NCI-H1436 treated with DMSO at 0.1 percent for 48 hours (cell line): ENCODE measurements at regions not wholly inside any gene's neighbourhood (a gene's known extent, or its start where the extent isn't known, plus 50 kb on each side); places are given as distances from the start of the nearest gene placed in this dataset.

Experiments
- DNase-seq: peaks from one replicate; lab custom pipeline; 2025; lab: John Stamatoyannopoulos, UW

GRCh38 chr9:79329861-79330260 lies 241.9 kb upstream of the TLE4 start:
- no peak for DNase-seq

DNA sequence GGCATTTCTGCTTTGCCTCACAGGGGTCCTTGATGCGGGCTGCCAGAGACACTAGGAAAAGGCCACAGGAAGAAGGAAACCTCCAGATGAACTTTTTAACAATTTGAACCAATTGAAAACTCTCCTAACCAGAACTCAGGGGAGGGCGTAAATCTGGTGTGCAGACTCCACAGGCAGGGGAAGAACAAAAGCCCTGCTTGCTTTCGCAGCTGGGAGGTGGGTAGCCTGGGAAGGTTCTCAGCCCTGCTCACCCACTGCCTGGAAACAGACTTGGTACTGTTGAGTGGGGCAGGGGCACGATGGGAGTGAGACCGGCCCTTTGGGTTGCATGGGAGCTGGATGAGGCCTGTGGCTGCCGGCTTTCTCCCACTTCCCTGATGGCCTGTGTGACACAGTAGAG lies 237.8 kb upstream of the TLE4 start:
- no peak for DNase-seq

GRCh38 chr9:79334711-79335110 lies 237.1 kb upstream of the TLE4 start:
- DNase-seq = no peak

- no peak for DNase-seq
Measured at GRCh38 chr9:79335987-79336386, 235.8 kb upstream of the TLE4 start.

GRCh38 chr9:79341561-79341960 lies 230.2 kb upstream of the TLE4 start:
- no peak for DNase-seq

- no peak for DNase-seq
Measured at GRCh38 chr9:79346350-79347020, 225.3 kb upstream of the TLE4 start.

DNA sequence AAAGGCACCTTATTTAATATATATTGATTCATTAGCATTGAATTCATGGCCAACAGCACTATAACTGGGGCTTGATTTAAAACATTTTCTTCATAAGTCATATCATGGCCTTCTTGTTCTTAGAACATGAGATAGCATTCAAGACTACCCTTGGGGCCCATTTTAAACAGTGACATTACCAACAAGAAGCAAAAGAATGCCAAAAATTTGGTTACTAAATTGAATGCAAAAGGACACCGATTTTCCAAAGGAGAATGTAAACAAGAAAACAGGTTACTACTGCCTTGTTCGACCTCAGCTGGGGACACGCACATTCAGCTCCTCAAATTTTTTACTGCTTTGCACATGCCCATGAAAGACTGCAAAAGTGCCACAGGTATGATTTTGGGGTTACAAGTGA lies 219.4 kb upstream of the TLE4 start:
- DNase-seq = no peak

DNA sequence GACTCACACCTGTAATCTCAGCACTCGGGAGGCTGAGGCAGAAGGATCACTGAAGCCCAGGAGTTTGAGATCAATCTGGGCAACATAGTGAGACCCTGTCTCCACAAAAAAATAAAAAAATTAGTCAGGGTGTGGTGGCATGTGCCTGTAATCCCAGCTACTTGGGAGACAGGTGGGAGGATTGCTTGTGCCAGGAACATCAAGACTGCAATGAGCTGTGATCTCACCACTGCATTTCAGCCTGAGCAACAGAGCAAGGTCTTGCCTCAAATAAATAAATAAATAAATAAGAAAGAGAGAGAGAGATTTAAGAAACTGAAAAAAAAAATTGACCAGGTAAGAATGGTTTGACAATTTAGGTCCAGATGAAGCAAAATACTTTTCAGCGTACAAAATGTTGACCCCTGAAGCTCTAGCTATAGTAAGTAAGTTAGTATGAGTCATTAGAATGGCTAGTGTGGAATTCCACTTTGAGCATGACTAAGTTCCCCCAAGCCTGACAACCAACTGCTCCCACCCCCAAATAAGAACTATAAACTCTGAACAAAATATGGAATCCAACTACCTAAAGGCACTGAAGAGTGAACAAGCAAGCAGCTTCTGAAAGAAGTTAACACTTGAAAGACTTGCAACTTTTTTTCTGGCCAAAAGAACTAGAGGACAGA lies 217.8 kb upstream of the TLE4 start:
- no peak for DNase-seq

DNA sequence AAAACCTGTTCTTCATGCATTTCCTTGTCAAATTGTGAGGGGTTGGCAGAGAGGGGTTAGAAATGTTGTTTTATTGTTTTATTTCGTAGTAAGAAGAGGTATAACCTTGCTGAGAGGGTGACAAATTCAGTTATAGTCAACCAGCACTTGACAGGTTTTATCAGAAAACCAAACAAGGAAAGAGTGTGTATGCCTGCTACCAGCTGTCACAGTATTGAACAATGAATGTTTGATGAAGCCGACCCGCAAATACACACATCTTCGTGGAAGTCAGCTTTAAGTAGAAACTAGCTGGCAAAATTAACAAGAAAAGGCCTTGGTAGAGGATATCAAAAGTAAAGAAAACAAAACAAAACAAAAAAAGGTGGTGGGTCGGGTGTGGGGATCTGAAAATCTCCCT lies 214.6 kb upstream of the TLE4 start:
- no peak for DNase-seq

GRCh38 chr9:79357616-79358015 lies 214.1 kb upstream of the TLE4 start:
- no peak for DNase-seq

DNA sequence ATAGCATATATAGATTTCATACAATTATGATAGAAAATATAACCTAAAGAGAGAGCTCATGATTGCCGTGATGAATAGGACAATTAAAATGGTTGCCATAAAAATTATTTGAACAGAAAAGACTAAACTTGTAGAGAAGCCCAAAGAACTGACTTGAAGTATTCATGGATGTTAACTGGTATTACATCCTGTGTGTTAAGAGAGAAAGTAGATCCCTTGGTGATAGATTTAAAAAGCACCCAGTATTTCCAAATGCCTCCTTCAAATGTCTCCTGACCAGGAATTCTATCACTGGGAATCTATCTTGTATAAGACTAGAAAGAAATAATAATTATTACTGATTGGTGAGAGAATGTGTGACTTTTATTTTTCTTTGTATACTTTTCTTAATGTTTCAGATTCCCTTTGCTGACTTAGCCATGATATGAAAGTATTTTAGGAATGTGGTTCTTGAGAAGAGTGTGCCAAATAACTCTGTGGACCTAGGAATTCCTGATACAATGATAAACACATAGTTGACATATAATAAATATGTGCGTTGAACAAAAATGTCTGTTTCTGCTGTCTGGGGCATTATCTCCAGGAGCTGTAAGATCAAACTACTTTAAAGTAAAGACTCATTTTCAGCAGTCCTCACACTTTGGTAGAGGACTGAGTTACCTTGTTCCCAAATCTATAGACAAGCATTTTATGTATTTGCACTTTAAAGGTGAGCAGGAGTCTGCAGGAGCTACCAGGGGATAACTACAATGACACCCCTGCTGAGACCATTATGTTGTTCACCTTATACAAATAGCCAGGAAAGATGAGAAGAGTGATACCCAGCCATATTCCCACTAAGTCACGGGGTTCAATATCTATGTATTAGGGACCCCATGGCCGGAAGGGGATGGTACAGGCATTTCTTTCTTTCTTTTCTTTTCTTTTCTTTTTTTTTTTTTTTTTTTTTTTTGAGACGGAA lies 211.1 kb upstream of the TLE4 start:
- no peak for DNase-seq

- no peak for DNase-seq
Measured at GRCh38 chr9:79362100-79363081, 209.4 kb upstream of the TLE4 start.

- no peak for DNase-seq
Measured at GRCh38 chr9:79369676-79370075, 202.1 kb upstream of the TLE4 start.

GRCh38 chr9:79371301-79371700 lies 200.5 kb upstream of the TLE4 start:
- no peak for DNase-seq

DNA sequence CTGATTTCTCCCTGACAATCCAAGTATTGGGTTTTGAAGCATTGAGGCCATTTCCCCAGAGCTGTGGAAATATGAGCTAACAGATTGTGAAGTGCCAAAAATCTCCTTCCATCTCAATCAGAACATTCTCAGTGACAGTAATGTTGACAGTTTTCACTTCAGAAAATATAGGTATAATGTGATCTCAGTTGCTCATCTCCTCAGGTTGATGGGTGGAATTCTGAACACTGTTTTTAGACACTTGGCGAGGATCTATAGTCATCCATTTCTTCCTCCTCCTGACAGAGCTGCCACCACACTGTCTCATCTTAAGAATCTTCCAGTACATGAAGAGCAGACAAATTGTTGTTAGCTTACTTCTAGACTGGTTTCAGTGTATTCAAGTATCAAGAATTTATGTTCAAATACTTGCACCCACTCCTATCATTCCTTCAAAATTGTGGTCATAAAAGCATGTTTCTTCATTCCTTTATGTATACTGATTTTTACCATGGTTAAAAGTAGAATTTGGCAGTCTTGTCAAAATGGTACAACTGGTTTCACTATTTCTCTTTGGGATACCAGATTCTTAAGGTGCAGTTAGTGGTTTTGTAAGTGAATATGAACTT lies 199.7 kb upstream of the TLE4 start:
- DNase-seq = no peak

DNA sequence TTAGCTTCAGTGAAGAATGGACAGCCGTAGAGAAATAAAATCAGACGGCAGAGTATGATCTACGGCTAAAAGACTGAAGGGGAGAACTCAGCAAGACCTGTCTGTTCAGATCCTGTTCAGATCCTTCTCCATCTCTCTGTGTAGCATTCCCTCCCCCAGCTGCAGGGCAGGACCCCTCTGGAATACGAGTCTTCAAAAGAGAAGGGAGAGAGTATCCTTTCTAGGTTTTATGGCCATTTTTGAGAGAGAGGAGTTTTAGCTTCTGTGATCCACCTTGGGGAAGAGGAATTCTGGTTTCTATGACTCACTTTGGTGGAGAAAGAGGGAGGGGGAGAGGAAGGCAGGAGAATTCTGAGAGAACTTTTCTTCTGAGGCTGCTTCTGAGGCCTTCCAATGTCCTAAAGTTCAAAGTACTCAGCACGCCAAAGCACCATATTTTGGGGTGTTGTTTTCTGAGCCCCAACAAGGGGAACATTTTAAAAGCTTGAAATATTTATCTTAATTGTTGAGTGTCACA lies 194.4 kb upstream of the TLE4 start:
- DNase-seq = no peak

GRCh38 chr9:79378107-79378506 lies 193.7 kb upstream of the TLE4 start:
- no peak for DNase-seq

DNA sequence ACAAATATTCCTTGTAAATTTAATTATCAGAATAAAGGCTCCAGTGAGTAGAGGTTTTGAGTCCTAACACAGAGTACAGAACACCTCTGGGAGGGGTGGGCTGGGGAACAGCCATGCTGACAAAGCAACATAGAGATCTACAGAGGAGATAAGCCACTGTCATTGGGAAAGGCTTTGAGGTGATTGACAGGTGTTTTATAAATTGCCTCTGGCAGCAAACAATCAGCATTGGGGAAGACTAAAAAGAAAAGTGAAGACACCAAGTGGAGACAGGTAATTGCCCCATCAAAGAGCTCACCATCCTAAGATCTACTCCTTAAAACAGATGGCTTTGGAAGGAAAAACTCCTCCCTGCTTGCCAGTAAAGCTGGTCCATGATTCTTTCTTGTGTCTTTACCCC lies 189.7 kb upstream of the TLE4 start:
- DNase-seq = no peak

DNA sequence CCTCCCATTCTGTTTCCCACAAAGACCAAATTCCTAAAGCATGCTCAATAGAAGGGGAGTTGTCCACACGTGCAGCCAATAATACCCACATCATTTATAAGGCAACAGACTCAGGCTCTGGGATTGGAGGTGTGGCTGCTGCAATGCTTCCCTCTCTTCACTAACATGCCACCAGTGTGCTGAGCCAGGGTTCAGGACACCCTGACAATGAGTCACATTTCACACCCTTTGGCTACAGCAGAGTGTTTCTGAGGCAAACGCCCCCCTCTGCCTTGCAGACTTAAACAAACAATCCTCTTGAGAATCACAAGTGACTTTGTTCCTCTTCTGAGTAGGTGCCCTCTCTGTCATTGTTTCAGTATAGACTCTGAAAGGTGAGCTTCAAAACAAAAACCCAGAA lies 189.3 kb upstream of the TLE4 start:
- DNase-seq = no peak

GRCh38 chr9:79383096-79383495 lies 188.7 kb upstream of the TLE4 start:
- no peak for DNase-seq

DNA sequence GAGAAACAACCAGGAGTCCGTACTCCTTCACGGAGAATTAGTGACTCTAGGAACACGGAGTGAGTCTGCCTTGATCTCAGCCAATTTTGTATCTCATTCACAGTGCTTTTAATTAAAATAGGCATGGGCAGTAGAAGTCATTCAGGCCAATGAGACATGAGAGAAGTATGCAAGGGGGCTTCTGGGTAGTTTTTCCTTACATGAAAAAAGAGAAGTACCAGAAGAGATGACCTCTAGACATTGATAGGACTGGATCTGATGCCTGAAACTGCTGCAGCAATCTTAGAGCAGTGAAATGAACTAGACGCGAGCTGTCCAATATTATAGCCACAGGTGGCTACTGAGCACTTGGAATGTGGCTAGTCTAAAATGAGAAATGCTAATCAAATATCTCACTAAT lies 187.7 kb upstream of the TLE4 start:
- DNase-seq = no peak
